ENCODE measurements at regions not wholly inside any gene's neighbourhood (a gene's known extent, or its start where the extent isn't known, plus 50 kb on each side); places are given as distances from the start of the nearest gene placed in this dataset.
"Not testable (repeated sequence)": the region's sequence is repeated elsewhere in the genome, so short reads cannot be mapped to it uniquely, and the experiment has no call there.

DNA sequence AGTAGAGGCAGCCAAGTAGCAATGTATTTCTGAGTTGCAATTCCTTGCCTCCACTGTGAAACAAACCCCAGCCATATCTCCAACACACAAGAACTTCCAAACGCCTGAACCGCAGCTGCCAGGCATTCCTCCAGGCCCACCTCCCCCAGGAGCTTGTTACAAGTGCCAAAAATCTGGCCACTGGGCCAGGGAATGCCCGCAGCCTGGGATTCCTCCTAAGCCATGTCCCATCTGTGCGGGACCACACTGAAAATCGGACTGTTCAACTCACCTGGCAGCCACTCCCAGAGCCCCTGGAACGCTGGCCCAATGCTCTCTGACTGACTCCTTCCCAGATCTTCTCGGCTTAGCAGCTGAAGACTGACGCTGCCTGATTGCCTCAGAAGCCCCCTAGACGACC, 706.3 kb downstream of the FAM181B start:
- TF ChIP-seq, protein P1, sequence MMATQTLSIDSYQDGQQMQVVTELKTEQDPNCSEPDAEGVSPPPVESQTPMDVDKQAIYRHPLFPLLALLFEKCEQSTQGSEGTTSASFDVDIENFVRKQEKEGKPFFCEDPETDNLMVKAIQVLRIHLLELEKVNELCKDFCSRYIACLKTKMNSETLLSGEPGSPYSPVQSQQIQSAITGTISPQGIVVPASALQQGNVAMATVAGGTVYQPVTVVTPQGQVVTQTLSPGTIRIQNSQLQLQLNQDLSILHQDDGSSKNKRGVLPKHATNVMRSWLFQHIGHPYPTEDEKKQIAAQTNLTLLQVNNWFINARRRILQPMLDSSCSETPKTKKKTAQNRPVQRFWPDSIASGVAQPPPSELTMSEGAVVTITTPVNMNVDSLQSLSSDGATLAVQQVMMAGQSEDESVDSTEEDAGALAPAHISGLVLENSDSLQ (IDR thresholded peaks at IDR 0.05) = not testable (repeated sequence)
- not testable (repeated sequence) for TF ChIP-seq HDGF (IDR thresholded peaks at IDR 0.05; ENCODE audit: borderline replicate concordance); ELF4 (IDR thresholded peaks at IDR 0.05); CTBP1 (IDR thresholded peaks at IDR 0.05; ENCODE audit: borderline replicate concordance); FOXK2 (IDR thresholded peaks at IDR 0.05); BHLHE40 (IDR thresholded peaks at IDR 0.05; ENCODE audit: borderline replicate concordance); L3MBTL2 (conservative IDR thresholded peaks at IDR 0.05); SP1 (IDR thresholded peaks at IDR 0.05)
